ENCODE measurements at regions not wholly inside any gene's neighbourhood (a gene's known extent, or its start where the extent isn't known, plus 50 kb on each side); places are given as distances from the start of the nearest gene placed in this dataset.

DNA sequence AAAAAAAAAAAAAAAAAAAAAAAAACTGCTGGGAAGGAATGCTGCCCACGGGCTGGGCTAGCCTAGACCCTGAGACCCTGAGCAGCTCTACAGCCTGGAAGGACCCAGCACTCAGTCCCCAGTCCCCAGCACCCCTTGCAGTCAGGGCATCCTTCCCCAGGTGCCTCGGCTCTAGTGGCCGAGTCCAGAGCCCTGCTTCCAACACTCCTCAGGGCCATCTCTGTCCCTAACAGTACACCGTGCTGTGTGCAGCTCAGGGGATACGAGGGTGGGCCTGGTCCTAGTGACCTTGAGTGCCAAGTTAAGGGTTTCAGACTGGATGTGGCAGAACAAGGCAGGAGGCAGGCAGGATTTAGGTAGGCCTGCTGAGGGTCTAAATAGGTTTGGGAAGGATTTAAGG, 50.2 kb upstream of the LRP8 start:
- DNase-seq (ENCODE audit: low read depth) = no peak

- no peak for DNase-seq (ENCODE audit: low read depth)
Observed at GRCh38 chr1:53378932-53379661, 51.2 kb upstream of the LRP8 start.

GRCh38 chr1:53379662-53380002, 51.8 kb upstream of the LRP8 start:
- no peak for DNase-seq (ENCODE audit: low read depth)

GRCh38 chr1:53380296-53380695, 52.4 kb upstream of the LRP8 start:
- DNase-seq (ENCODE audit: low read depth) = no peak

GRCh38 chr1:53381790-53382401, 54.0 kb upstream of the LRP8 start:
- DNase-seq (ENCODE audit: low read depth) = peak; percentile 20

DNA sequence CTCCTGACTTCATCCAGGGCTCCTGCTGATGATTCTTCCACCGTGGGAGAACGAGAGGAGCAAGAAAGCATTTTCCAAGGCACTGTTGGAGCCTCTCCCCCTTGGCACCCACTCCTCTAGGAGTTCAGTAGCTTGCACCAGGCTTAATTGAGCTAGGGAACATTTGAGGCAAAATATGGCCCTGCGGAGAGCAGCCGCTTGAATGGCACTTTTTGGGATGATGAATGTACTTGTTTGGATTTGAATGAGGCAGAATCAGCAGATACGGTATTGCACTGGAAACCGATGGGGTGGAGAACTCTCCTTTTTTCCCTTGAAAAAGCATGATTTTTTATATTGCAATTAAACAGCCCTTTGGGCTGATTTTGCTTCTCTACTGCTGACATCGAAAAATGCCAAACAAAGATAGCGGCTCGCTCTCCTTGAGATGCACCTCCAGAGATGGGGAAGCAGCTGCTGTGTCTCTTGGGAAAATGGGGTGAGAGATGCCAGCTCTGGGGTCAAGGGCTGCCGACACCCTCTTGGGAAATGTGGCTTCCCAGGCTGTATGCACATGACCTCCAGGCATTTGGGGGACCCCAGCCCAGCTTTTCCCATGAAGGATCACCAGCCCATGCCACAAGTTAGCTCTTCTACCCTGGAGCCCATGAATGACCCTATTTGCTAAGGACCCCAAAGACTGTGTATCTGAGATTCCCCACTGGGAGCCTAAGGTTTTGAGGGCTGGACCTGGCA, 55.4 kb upstream of the LRP8 start:
- DNase-seq (ENCODE audit: low read depth) = no peak

DNA sequence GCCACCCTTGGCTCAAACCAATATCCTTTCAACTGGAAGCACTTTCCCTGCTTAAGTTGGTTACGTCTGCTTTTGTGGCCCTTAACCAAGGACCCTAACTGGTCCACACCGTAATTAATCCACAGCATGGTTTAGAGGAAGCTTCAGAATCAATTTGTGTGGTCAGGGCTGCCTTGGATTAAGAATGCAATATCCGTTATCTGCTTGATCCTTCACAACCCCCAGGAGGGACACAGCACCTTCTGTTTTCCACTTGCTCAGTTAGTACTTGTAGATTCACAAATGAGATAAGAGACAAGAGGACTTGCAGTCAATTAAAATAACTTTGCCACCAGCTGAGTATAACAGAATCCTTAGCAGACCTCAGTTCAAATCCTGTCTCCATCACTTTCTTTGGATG, 56.9 kb upstream of the LRP8 start:
- DNase-seq (ENCODE audit: low read depth) = no peak

DNA sequence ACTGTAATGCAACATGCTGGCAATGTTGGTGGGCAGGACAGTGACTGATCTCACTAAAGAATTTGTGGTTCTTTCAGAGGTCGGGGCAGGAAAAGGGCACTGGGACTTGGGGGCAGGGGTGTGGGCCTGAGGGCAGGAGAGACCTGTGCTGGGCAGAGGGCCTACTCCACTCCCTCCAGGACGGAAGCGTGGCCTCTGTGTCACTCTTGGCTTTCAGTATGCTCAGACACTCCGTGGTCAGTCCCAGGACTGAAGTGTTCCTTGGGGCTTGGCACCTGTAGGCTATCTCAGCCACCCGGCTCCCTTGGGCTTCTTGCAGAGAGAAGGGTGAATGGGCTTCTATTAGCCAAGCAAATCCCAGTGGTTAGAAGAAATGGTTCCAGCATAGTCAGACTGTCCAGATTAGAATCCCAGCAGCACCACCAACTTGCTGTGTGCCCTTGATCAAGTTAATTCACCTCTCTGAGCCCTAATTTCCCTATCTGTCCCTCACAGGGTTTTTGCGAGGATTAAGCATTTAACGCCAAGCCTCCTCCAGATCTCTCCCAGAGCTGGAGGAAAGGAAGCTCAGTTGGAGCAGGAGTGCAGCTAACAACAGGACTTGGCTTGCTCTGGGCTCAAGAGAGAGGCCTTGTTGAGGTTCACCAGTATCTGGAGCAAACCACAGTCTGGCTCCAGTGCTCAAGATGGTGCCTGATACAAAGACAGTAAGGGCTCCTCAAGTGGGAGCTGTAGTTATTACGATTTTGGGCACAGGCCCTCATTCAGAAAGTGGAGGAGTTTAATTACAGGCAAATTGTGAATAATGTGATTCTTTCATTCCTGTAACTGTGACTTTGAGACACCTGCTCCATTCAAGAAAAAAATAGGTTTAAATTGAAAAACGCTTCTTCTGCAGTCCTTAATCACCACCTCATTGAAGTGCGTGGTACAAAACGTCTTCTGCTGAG, 57.7 kb upstream of the LRP8 start:
- no peak for DNase-seq (ENCODE audit: low read depth)

- no peak for DNase-seq (ENCODE audit: low read depth)
Observed at GRCh38 chr1:53388963-53389362, 61.1 kb upstream of the LRP8 start.

DNA sequence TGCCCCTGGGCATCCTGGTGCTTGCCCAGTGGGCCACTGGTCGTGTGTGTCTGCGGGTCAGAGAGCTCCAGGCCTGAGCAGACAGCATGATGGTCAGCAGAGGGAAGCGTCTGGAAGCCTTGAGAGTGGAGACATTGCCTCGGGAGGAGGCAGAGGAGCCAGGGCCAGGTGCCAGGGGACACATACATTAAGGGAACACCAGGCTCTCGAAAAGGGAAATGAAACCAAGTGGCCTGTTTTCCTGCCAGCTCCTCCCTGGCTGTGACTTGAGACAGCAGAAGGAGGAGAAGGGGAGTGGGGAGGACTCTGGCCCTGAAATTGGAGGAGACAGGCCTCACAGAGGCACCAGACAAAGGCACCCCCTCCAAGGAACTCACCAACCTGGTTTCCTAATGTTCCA, 62.4 kb upstream of the LRP8 start:
- no peak for DNase-seq (ENCODE audit: low read depth)

- no peak for DNase-seq (ENCODE audit: low read depth)
Observed at GRCh38 chr1:53390736-53391135, 62.9 kb upstream of the LRP8 start.

DNA sequence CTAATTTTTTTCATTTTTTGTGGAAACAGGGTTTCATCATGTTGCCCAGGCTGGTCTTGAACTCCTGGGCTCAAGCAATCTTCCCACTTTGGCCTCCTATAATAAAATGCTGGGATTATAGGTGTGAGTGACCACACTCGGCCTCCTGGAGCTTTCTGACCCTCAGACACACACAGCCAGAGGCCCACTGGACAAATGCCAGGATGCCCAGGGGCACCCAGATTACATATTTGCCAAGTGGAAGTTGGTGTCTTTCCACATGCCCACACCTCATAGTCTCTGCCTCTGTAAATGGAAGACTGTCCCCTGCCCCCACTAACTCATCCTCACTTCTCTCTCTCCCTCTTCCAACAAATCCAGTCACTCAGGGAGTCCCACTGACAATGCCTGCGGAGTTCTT, 63.4 kb upstream of the LRP8 start:
- DNase-seq (ENCODE audit: low read depth) = no peak

- no peak for DNase-seq (ENCODE audit: low read depth)
Observed at GRCh38 chr1:53391982-53392381, 64.1 kb upstream of the LRP8 start.

DNA sequence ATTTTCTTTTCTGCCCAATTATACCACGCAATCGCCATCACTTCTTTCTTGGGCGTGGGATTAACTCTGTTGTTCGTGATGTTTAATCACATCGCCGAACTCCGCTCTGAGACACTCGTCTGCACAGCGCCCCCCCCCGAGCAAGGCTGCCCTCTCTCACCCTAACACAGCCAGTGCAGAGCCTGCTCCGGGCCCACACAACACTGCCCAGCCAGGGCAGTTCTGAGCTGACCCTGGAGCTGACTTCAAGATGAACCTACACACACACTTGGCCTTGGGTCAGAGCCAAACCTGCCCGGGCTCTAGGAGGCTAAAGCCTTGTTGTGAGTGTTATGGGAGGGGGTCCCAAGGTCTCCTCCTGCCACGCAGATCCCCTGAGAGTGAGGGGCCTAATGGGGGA, 64.6 kb upstream of the LRP8 start:
- no peak for DNase-seq (ENCODE audit: low read depth)

DNA sequence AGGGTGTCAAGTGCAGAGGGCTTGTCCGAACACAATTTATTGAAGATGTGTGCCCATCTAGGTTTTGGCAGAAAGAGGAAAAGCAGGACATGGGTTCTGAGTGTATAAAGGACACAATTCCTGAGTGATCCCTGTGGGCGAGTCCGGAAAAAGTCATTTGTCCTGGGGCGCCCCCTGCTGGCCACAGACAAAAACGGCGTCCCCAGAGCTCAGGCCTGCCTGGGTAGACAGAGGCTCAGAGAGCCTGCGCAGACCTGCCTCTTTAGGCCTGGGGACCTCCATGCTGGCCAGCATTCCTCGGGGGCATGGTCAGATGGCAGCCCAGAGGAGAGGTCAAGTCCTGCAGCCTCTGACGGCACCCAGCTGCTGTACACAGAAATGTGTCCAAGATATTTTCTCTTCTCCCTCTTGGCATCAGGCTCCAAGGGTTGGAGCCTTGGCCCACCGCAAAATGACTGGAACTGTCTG, 65.5 kb upstream of the LRP8 start:
- no peak for DNase-seq (ENCODE audit: low read depth)

- DNase-seq (ENCODE audit: low read depth) = no peak
Observed at GRCh38 chr1:53394306-53394705, 64.9 kb upstream of the DMRTB1 start.

DNA sequence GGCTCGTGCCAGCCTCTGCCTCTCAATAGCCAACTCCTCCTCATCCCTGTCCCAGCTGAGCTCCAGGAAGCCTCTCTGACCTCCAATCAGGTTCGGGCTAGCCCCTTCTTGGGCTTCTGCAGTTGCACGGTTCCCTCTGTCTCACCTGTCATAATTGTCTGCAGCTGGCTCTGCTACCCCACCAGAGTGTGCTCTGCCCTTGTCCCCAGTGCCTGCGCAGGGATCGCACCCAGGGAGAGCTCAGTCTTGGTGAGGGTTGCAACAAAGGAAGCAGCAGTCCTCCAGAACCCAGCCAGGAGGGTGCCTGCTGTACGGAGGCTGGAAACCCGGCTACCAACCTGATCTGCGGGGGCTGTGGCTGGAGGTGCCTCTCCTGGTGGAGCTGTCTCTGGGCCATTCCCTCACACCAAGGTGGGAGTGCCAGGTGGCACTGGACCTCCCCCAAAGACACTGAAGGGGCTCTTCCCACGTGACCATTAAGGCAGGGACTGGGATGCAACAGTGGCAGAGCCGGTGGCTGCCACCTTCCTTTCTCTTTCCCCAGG, 63.5 kb upstream of the DMRTB1 start:
- DNase-seq (ENCODE audit: low read depth) = no peak

- DNase-seq (ENCODE audit: low read depth) = no peak
Observed at GRCh38 chr1:53396573-53397268, 62.5 kb upstream of the DMRTB1 start.

- no peak for DNase-seq (ENCODE audit: low read depth)
Observed at GRCh38 chr1:53398091-53398490, 61.1 kb upstream of the DMRTB1 start.

DNA sequence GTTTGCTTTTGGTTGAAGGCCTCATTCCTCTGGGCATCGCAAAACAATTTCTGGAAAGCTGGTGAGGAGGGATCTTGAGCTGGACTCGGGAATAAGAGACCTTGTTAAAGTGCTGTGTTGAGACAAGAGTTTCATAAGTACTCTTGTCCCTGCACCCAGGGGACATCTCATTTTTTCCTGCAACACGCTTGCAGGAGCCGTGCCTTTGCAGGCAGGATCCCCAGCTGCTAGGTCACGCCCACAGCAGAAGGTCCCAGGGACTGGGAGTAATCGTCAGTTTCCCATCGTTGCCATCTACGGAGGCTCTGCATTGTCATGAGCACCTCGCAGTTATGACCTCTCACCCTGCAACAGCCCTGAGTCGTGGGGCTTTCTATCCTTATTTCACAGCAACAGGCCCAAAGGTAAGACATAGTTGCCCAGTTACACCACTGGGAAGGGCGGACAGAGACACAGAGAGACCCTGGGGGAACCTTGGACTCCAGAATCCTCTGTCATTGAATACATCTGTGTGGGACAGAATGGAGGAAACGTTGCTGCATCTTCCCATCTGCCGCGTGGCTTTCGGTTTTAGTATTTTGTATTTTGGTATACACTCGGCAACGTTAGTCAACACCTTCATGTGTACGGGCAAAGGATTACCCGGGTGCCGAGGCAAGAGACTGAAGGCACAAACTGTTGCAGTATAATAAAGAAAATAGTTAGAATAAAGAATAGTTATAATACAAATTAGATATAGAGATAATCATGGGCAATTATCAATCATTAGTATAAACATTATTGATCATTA, 60.4 kb upstream of the DMRTB1 start:
- no peak for DNase-seq (ENCODE audit: low read depth)
